Omental fat pad (tissue), 3 donors: ENCODE measurements at regions not wholly inside any gene's neighbourhood (a gene's known extent, or its start where the extent isn't known, plus 50 kb on each side); places are given as distances from the start of the nearest gene placed in this dataset.

Experiments
- ATAC-seq: fragments of 150-250 bp; one replicate; pipeline ENCODE4 v1.9.1; 2016; ENCODE audit warnings: mild to moderate bottlenecking, moderate library complexity; ENCODE audit not compliant: low FRiP score
- DNase-seq: peaks from one replicate; pipeline ENCODE4 v3.0.0-alpha.2; 2019; ENCODE audit warnings: low spot score
- TF ChIP-seq, protein P1 (sequence below), 3 donors: fragments of 450-650 bp; IDR thresholded peaks; one replicate each; pipeline ENCODE4 v1.5.1; 2016 to 2017; ENCODE audit warnings: antibody characterized with exemption in 3 of 3, mild to moderate bottlenecking in 3 of 3, moderate library complexity in 2 of 3

DNA sequence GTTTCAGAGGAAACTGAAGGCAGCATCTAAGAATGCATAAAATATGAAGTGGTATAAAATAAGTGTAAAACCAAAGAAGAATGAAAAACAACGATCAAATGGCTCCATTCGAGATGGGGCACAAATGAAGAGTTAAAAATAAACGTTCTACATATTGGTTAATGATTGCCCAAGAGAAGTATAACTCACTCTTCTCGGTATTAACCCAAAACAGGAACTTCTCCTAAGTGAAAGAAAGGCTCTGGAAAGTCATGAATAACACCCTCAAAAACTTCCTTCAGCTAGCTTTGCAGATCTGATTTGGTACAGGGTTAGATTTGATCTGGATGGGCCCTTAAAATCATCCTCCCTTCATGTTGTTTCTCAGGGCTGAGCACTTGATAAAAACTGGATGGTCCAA, 94.3 kb upstream of the ADO start:
- TF ChIP-seq, protein P1, sequence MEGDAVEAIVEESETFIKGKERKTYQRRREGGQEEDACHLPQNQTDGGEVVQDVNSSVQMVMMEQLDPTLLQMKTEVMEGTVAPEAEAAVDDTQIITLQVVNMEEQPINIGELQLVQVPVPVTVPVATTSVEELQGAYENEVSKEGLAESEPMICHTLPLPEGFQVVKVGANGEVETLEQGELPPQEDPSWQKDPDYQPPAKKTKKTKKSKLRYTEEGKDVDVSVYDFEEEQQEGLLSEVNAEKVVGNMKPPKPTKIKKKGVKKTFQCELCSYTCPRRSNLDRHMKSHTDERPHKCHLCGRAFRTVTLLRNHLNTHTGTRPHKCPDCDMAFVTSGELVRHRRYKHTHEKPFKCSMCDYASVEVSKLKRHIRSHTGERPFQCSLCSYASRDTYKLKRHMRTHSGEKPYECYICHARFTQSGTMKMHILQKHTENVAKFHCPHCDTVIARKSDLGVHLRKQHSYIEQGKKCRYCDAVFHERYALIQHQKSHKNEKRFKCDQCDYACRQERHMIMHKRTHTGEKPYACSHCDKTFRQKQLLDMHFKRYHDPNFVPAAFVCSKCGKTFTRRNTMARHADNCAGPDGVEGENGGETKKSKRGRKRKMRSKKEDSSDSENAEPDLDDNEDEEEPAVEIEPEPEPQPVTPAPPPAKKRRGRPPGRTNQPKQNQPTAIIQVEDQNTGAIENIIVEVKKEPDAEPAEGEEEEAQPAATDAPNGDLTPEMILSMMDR (IDR thresholded peaks at IDR 0.05) = no peak
- DNase-seq = no peak
- no peak for ATAC-seq

GRCh38 chr10:62715383-62715782, 89.1 kb upstream of the ADO start:
- DNase-seq = no peak

GRCh38 chr10:62718585-62718984, 85.9 kb upstream of the ADO start:
- ATAC-seq (no peak), DNase-seq (no peak)
- TF ChIP-seq, protein P1 (IDR thresholded peaks at IDR 0.05) = no peak

More at GRCh38 chr10:62715383-62715782, 89.1 kb upstream of the ADO start:
- no peak for ATAC-seq
- TF ChIP-seq, protein P1 (IDR thresholded peaks at IDR 0.05) = no peak

- TF ChIP-seq, protein P1 (IDR thresholded peaks at IDR 0.05) = no peak
- DNase-seq (no peak), ATAC-seq (no peak)
These were observed 85.5 kb upstream of the ADO start for GRCh38 chr10:62719061-62719460.

GRCh38 chr10:62721687-62722086, 82.8 kb upstream of the ADO start:
- no peak for ATAC-seq
- no peak for DNase-seq
- TF ChIP-seq, protein P1 (IDR thresholded peaks at IDR 0.05) = no peak

DNA sequence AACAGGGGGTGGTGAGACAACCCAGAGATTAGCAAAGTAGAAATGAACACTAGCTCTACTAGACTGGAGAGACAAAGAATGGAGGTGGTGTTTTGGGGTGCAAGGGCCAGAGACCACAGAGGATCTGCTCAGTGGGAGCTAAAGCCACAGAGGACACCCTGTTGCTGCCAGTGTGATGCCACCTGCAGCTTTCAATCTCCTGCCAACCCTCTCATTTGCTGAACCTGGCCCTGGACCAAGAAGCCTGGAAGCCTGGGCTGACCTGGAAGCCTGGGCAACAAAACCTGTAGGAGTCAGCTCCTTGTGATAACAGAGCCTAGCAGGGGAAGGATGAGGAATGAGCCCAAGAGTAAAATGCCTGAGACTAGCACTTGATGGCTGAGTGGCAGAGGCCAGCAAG, 81.1 kb upstream of the ADO start:
- TF ChIP-seq, protein P1 (IDR thresholded peaks at IDR 0.05) = no peak
- no peak for ATAC-seq
- DNase-seq = no peak

DNA sequence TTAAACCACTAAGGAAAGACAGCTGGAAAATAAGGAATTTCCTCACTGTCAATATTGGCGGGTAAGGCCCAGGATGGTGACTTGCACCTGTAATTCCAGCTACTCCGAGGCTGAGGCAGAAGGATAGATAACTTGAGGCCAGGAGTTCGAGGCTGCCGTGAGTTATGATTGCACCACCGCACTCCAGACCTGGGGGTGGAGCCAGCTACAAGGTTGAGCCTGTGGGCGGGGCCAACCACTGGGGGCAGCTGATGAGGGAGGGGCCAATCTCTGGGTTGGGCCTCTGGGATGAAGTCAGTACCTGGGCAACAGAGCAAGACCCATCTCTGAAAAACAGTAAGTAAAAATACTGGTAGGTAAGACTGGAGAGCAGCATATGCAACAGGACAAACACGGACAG, 80.1 kb upstream of the ADO start:
- no peak for ATAC-seq
- TF ChIP-seq, protein P1 (IDR thresholded peaks at IDR 0.05) = no peak
- DNase-seq = no peak
